Astrocyte of the cerebellum (primary cell): ENCODE measurements at regions not wholly inside any gene's neighbourhood (a gene's known extent, or its start where the extent isn't known, plus 50 kb on each side); places are given as distances from the start of the nearest gene placed in this dataset.
A peak's percentile ranks its signal among the peaks of the same experiment; 100 is the strongest.

Experiments
- DNase-seq: peaks from one replicate; pipeline ENCODE4 v3.0.0-alpha.2; 2011; ENCODE audit warnings: low read depth
- H3K4me3 ChIP-seq: 2 replicates; pipeline ENCODE4 v1.5.1; 2011; ENCODE audit warnings: mild to moderate bottlenecking, low read depth, low read length, moderate library complexity
- CTCF ChIP-seq: IDR thresholded peaks from 2 replicates; pipeline ENCODE4 v1.5.1; 2012; ENCODE audit warnings: low read length, low read depth, moderate library complexity, mild to moderate bottlenecking; ENCODE audit errors: missing control alignments
- in situ Hi-C: cut with HindIII; loops from 2 replicates; pipeline ENCODE4 v1.10.0; 2017; ENCODE audit warnings: low sequenced_read_pairs

DNA sequence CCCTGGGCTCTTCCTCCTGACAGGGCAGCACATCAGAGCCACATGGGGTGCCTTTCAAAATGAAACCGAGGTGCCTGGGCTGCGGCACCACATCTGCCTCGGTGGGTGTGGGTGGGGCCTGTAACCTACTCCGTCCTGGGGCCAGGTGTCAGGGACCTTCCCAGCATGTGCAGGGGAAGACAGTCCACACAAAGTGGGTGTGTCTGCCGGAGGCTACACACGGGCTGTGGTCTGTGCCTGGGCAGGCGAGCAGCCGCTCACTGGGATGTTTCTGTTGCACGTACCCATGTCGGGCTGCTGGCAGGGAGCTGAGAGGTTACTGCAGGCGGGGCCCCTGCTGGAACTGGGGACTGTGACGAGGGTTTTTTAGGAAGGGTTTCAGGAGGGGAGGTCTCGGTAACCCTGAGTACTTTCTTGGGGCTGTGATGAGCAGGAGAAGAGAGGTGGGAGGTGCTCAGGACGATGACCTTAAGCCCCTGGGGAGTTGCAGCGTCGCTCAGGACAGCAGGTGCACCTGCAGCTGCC is 351.2 kb downstream of the SEC14L1 start:
- DNase-seq: no peak
- TF ChIP-seq CTCF: no peak
- in situ Hi-C loops: no loop called here
- no peak overlapping the region for H3K4me3 ChIP-seq

- in situ Hi-C loops: no loop called here
- H3K4me3 ChIP-seq: no peak overlapping the region
- TF ChIP-seq CTCF: no peak
- DNase-seq: no peak
Observed at GRCh38 chr17:77492446-77493237, 351.9 kb downstream of the SEC14L1 start.

- in situ Hi-C loops: no loop called here
- no peak for DNase-seq
- TF ChIP-seq CTCF: no peak
- no peak overlapping the region for H3K4me3 ChIP-seq
Observed at GRCh38 chr17:77493238-77493820, 352.6 kb downstream of the SEC14L1 start.

GRCh38 chr17:77493901-77494663 is 353.3 kb downstream of the SEC14L1 start:
- TF ChIP-seq CTCF: no peak
- in situ Hi-C loops: no loop called here
- no peak for DNase-seq
- no peak overlapping the region for H3K4me3 ChIP-seq

- TF ChIP-seq CTCF: peak; percentile 89
- DNase-seq: peak; percentile 44
Observed at GRCh38 chr17:77494664-77495435, 354.1 kb downstream of the SEC14L1 start.

DNA sequence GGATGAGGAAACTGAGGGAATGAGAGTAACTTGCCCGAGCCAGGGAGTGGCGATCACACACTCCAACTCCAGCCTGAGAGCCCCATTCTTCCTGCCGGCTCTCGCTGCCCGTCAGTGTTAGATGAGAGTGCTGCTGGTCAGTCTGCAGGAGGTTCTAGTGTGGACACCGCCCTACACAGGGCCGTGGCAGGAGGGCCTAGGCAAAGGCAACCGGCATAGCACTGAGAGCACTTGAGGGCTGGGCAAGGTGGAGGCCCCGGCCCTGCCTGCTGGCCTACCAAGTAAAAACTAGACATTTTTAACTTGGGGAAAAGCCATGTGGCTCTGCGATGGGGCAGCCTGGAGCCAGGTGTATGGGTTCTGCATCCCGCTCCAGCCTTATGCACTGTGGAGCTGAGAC is 354.8 kb downstream of the SEC14L1 start:
- H3K4me3 ChIP-seq: no peak overlapping the region
- no peak for DNase-seq
- no peak for TF ChIP-seq CTCF
- in situ Hi-C loops: no loop called here

More at GRCh38 chr17:77494664-77495435, 354.1 kb downstream of the SEC14L1 start:
- no peak overlapping the region for H3K4me3 ChIP-seq
- in situ Hi-C loops: no loop called here
